ENCODE measurements at regions not wholly inside any gene's neighbourhood (a gene's known extent, or its start where the extent isn't known, plus 50 kb on each side); places are given as distances from the start of the nearest gene placed in this dataset.

DNA sequence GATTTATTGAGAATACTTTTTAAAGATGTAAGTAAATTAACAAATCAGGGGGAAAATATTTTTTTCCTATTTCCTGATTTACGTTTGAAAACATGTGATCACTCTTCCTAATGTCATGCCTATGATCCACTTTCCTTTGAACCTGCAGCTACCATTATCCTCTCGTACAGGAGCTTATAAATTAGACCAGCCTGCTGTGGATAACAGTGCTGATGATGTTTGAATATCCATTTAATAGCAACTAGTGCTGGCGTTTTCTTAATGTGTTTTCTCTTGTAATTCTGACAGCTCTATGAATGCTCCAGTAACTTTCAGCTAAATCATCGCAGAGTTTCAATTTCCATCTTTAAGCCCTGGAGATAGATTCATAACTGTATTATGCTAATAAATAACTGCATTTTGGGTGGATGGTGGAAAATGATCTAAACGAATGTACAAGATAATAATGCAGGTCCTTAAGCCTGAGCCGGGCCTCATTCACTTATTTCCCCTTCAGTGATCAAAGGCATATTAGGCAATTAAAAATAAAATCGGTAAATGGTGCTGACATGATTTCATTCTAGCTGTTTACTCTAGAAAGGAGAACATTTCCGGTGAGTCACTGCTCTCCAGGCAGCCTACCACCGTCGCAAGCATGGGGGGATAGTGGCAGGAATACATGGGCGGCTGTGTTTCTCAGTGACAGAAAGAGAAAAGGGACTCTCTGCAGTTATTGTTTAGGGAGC, 58.5 kb upstream of the SLC24A5 start:
- WGBS, result 80% methylated on average over 11 of the region's 11 CpGs
- DNase-seq (ENCODE audit: low spot score), result no peak
- TF ChIP-seq, protein P1, sequence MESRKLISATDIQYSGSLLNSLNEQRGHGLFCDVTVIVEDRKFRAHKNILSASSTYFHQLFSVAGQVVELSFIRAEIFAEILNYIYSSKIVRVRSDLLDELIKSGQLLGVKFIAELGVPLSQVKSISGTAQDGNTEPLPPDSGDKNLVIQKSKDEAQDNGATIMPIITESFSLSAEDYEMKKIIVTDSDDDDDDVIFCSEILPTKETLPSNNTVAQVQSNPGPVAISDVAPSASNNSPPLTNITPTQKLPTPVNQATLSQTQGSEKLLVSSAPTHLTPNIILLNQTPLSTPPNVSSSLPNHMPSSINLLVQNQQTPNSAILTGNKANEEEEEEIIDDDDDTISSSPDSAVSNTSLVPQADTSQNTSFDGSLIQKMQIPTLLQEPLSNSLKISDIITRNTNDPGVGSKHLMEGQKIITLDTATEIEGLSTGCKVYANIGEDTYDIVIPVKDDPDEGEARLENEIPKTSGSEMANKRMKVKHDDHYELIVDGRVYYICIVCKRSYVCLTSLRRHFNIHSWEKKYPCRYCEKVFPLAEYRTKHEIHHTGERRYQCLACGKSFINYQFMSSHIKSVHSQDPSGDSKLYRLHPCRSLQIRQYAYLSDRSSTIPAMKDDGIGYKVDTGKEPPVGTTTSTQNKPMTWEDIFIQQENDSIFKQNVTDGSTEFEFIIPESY (IDR thresholded peaks at IDR 0.05), result no peak
- TF ChIP-seq, protein P2, sequence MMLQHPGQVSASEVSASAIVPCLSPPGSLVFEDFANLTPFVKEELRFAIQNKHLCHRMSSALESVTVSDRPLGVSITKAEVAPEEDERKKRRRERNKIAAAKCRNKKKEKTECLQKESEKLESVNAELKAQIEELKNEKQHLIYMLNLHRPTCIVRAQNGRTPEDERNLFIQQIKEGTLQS (IDR thresholded peaks at IDR 0.05), result no peak
- no peak for TF ChIP-seq YY1 (IDR thresholded peaks at IDR 0.05)
- TF ChIP-seq, protein P3, sequence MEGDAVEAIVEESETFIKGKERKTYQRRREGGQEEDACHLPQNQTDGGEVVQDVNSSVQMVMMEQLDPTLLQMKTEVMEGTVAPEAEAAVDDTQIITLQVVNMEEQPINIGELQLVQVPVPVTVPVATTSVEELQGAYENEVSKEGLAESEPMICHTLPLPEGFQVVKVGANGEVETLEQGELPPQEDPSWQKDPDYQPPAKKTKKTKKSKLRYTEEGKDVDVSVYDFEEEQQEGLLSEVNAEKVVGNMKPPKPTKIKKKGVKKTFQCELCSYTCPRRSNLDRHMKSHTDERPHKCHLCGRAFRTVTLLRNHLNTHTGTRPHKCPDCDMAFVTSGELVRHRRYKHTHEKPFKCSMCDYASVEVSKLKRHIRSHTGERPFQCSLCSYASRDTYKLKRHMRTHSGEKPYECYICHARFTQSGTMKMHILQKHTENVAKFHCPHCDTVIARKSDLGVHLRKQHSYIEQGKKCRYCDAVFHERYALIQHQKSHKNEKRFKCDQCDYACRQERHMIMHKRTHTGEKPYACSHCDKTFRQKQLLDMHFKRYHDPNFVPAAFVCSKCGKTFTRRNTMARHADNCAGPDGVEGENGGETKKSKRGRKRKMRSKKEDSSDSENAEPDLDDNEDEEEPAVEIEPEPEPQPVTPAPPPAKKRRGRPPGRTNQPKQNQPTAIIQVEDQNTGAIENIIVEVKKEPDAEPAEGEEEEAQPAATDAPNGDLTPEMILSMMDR (IDR thresholded peaks at IDR 0.05; ENCODE audit: low read depth, low read length, missing input control), result no peak
- TF ChIP-seq GABPA (IDR thresholded peaks at IDR 0.05 in 1 of 2, conservative IDR thresholded peaks at IDR 0.05 in 1 of 2), result no peak
- TF ChIP-seq RXRA (IDR thresholded peaks at IDR 0.05), result no peak
- no peak for TF ChIP-seq NR2F2 (IDR thresholded peaks at IDR 0.05)
- no peak for TF ChIP-seq FOXA2 (IDR thresholded peaks at IDR 0.05)

DNA sequence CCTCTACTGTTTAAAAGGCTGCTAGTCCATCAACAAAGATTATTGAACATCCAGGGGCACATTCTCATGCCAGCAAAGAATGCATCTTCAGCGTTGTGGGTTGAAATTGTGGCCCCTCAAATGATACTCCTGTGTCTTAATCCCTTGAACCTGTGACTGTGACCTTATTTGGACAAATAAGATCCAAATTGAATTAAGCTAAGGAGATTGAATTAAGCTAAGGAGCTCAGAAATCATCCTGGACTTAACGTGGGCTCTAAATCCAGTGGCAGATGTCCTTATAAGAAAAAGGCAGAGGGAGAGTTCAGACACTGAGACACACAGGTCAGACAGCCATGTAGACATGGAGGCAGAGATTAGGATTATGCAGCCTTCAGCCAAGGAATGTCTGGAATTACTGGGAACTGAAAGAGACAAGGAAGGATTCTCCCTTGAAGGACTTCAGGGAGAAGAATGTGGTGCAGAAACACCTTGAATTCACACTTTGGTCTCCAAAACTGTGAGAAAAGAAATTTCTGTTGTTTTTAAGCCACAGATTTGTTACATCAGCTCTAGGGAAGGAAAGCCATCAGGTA, 57.3 kb upstream of the SLC24A5 start:
- DNase-seq (ENCODE audit: low spot score), result no peak
- 63% methylated on average over 2 of the region's 2 CpGs for WGBS
- no peak for TF ChIP-seq RXRA (IDR thresholded peaks at IDR 0.05)
- no peak for TF ChIP-seq JUND (IDR thresholded peaks at IDR 0.05)
- TF ChIP-seq, protein P3 (IDR thresholded peaks at IDR 0.05; ENCODE audit: low read depth, low read length, missing input control), result no peak
- TF ChIP-seq RAD21 (IDR thresholded peaks at IDR 0.05), result no peak
- TF ChIP-seq HNF4A (conservative IDR thresholded peaks at IDR 0.05), result no peak
- no peak for TF ChIP-seq FOXA1 (IDR thresholded peaks at IDR 0.05)
- TF ChIP-seq, protein P4, sequence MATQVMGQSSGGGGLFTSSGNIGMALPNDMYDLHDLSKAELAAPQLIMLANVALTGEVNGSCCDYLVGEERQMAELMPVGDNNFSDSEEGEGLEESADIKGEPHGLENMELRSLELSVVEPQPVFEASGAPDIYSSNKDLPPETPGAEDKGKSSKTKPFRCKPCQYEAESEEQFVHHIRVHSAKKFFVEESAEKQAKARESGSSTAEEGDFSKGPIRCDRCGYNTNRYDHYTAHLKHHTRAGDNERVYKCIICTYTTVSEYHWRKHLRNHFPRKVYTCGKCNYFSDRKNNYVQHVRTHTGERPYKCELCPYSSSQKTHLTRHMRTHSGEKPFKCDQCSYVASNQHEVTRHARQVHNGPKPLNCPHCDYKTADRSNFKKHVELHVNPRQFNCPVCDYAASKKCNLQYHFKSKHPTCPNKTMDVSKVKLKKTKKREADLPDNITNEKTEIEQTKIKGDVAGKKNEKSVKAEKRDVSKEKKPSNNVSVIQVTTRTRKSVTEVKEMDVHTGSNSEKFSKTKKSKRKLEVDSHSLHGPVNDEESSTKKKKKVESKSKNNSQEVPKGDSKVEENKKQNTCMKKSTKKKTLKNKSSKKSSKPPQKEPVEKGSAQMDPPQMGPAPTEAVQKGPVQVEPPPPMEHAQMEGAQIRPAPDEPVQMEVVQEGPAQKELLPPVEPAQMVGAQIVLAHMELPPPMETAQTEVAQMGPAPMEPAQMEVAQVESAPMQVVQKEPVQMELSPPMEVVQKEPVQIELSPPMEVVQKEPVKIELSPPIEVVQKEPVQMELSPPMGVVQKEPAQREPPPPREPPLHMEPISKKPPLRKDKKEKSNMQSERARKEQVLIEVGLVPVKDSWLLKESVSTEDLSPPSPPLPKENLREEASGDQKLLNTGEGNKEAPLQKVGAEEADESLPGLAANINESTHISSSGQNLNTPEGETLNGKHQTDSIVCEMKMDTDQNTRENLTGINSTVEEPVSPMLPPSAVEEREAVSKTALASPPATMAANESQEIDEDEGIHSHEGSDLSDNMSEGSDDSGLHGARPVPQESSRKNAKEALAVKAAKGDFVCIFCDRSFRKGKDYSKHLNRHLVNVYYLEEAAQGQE (IDR thresholded peaks at IDR 0.05), result no peak
- TF ChIP-seq FOXA2 (IDR thresholded peaks at IDR 0.05), result no peak
- no peak for TF ChIP-seq NR2F2 (IDR thresholded peaks at IDR 0.05)
- TF ChIP-seq, protein P5, sequence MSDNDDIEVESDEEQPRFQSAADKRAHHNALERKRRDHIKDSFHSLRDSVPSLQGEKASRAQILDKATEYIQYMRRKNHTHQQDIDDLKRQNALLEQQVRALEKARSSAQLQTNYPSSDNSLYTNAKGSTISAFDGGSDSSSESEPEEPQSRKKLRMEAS (IDR thresholded peaks at IDR 0.05), result no peak
- no peaks in the 10 kb centered on the region for H3K4me1 ChIP-seq (ENCODE audit: control insufficient read depth in 4 of 4, insufficient read depth in 4 of 4, low read length in 3 of 4)
- H3K27me3 ChIP-seq (ENCODE audit: control insufficient read depth in 4 of 4, insufficient read depth in 4 of 4, low read length in 3 of 4), result peaks cover 0 to 3% (median 0%) of the 10 kb centered on the region in 4 donors
- H3K9ac ChIP-seq (ENCODE audit: low read depth in 1 of 2, low read length in 2 of 2), result no peak overlapping the region
- no peak overlapping the region for H3K27ac ChIP-seq (ENCODE audit: low read depth in 1 of 2, low read length in 2 of 2)
- H3K9me3 ChIP-seq (ENCODE audit: control insufficient read depth in 4 of 4, low read length in 3 of 4), result no peaks in the 10 kb centered on the region
- H3K4me3 ChIP-seq (ENCODE audit: low read depth in 1 of 3, low read length in 3 of 3), result no peak overlapping the region
- H3K36me3 ChIP-seq (ENCODE audit: control insufficient read depth in 4 of 4, insufficient read depth in 3 of 4, low read depth in 1 of 4, low read length in 3 of 4), result no peaks in the 10 kb centered on the region

More for the DNA sequence above, 58.5 kb upstream of the SLC24A5 start:
- Histone ChIP-seq H3K4me3 (ENCODE audit: low read depth in 1 of 3, low read length in 3 of 3) (no peak overlapping the region), H3K27ac (ENCODE audit: low read depth in 1 of 2, low read length in 2 of 2) (no peak overlapping the region), H3K9ac (ENCODE audit: low read depth in 1 of 2, low read length in 2 of 2) (no peak overlapping the region), H3K4me1 (ENCODE audit: control insufficient read depth in 4 of 4, insufficient read depth in 4 of 4, low read length in 3 of 4) (no peaks in the 10 kb centered on the region), H3K27me3 (ENCODE audit: control insufficient read depth in 4 of 4, insufficient read depth in 4 of 4, low read length in 3 of 4) (no peaks in the 10 kb centered on the region), H3K36me3 (ENCODE audit: control insufficient read depth in 4 of 4, insufficient read depth in 3 of 4, low read depth in 1 of 4, low read length in 3 of 4) (no peaks in the 10 kb centered on the region), H3K9me3 (ENCODE audit: control insufficient read depth in 4 of 4, low read length in 3 of 4) (no peaks in the 10 kb centered on the region)

Data from liver (tissue), 8 donors.